Mesendoderm (in vitro differentiated cells): ENCODE measurements at regions not wholly inside any gene's neighbourhood (a gene's known extent, or its start where the extent isn't known, plus 50 kb on each side); places are given as distances from the start of the nearest gene placed in this dataset.

Source experiments
- DNase-seq: peaks from one replicate; pipeline ENCODE4 v3.0.0; 2013
- H2AK5ac ChIP-seq: 2 replicates; pipeline ENCODE4 v1.6.1; 2013; ENCODE audit warnings: low read length, inconsistent platforms
- H2BK120ac ChIP-seq: 2 replicates; pipeline ENCODE4 v1.6.1; 2013; ENCODE audit warnings: low read depth, mild to moderate bottlenecking, low read length, moderate library complexity, mixed read lengths
- H2BK15ac ChIP-seq: replicated peaks from 2 replicates; pipeline ENCODE4 v1.6.1; 2013; ENCODE audit warnings: low read depth, mild to moderate bottlenecking, moderate library complexity
- H2BK5ac ChIP-seq: 2 replicates; pipeline ENCODE4 v1.6.1; 2013; ENCODE audit warnings: low read length, inconsistent platforms
- H3K18ac ChIP-seq: 2 replicates; pipeline ENCODE4 v1.6.1; 2013; ENCODE audit warnings: mild to moderate bottlenecking, low read length, mixed read lengths
- H3K23ac ChIP-seq: one replicate; pipeline ENCODE4 v1.6.1; 2013; ENCODE audit warnings: low read length
- H3K27ac ChIP-seq: 2 replicates; pipeline ENCODE4 v1.5.1; 2013; ENCODE audit warnings: low read depth, mild to moderate bottlenecking, inconsistent platforms, low read length, moderate library complexity
- H3K27me3 ChIP-seq: 2 replicates; pipeline ENCODE4 v1.6.1; 2013; ENCODE audit warnings: low read length, control low read depth, mild to moderate bottlenecking, inconsistent platforms; ENCODE audit not compliant: insufficient read depth, poor library complexity
- H3K36me3 ChIP-seq: 2 replicates; pipeline ENCODE4 v1.6.1; 2013; ENCODE audit warnings: low read length, inconsistent platforms; ENCODE audit not compliant: control insufficient read depth, insufficient read depth
- H3K4ac ChIP-seq: one replicate; pipeline ENCODE4 v1.6.1; 2013; ENCODE audit warnings: low read depth, mild to moderate bottlenecking, low read length, moderate library complexity
- H3K4me1 ChIP-seq: 2 replicates; pipeline ENCODE4 v1.6.1; 2013; ENCODE audit warnings: low read depth, low read length, inconsistent platforms; ENCODE audit not compliant: control insufficient read depth
- H3K4me2 ChIP-seq: 2 replicates; pipeline ENCODE4 v1.6.1; 2013; ENCODE audit warnings: low read length
- H3K4me3 ChIP-seq: 2 replicates; pipeline ENCODE4 v1.5.1; 2013; ENCODE audit warnings: mild to moderate bottlenecking, low read length
- H3K56ac ChIP-seq: one replicate; pipeline ENCODE4 v1.6.1; 2013; ENCODE audit warnings: low read length
- H3K79me1 ChIP-seq: 2 replicates; pipeline ENCODE4 v1.6.1; 2013; ENCODE audit warnings: low read length, inconsistent platforms
- H3K79me2 ChIP-seq: 2 replicates; pipeline ENCODE4 v1.6.1; 2013; ENCODE audit warnings: mild to moderate bottlenecking, low read length; ENCODE audit not compliant: control insufficient read depth, insufficient read depth
- H3K9ac ChIP-seq: 2 replicates; pipeline ENCODE4 v1.6.1; 2013; ENCODE audit warnings: low read length, inconsistent platforms
- H4K5ac ChIP-seq: one replicate; pipeline ENCODE4 v1.6.1; 2013; ENCODE audit warnings: low read length
- H4K8ac ChIP-seq: one replicate; pipeline ENCODE4 v1.6.1; 2013; ENCODE audit warnings: low read depth, mild to moderate bottlenecking, control low read depth, low read length, moderate library complexity
- WGBS: extraction: QIAGEN DNeasy Blood & Tissue Kit; methylation state at CpG from one replicate; pipeline ENCODE4 v1.1.7; 2013; ENCODE audit warnings: low lambda C conversion rate, missing lambda C conversion rate; ENCODE audit not compliant: insufficient coverage; ENCODE audit errors: extremely low coverage; 5-methylcytosine and 5-hydroxymethylcytosine counted together

GRCh38 chr7:17447728-17448478, 149.5 kb downstream of the AHR start:
- Histone ChIP-seq H2BK120ac (no peak overlapping the region), H3K27me3 (no peaks in the 10 kb centered on the region), H2BK15ac (no peak overlapping the region), H4K5ac (no peak overlapping the region), H3K36me3 (no peaks in the 10 kb centered on the region), H3K4me3 (no peak overlapping the region), H2BK5ac (no peak overlapping the region), H3K27ac (no peak overlapping the region), H3K9ac (no peak overlapping the region), H3K4me1 (no peaks in the 10 kb centered on the region), H3K56ac (no peak overlapping the region), H4K8ac (no peak overlapping the region), H3K4ac (no peak overlapping the region), H2AK5ac (no peak overlapping the region), H3K4me2 (no peak overlapping the region), H3K18ac (no peak overlapping the region), H3K23ac (no peak overlapping the region), H3K79me1 (no peaks in the 10 kb centered on the region), H3K79me2 (no peaks in the 10 kb centered on the region)
- no peak for DNase-seq
- no CpG with 5 or more reads among the region's 1 CpG for WGBS

GRCh38 chr7:17448479-17449423, 150.3 kb downstream of the AHR start:
- no peaks in the 10 kb centered on the region for H3K79me2 ChIP-seq
- no peak overlapping the region for H2BK120ac ChIP-seq
- WGBS, result no CpG with 5 or more reads among the region's 2 CpGs
- H3K23ac ChIP-seq, result no peak overlapping the region
- H3K36me3 ChIP-seq, result no peaks in the 10 kb centered on the region
- H3K18ac ChIP-seq, result no peak overlapping the region
- H4K8ac ChIP-seq, result no peak overlapping the region
- no peaks in the 10 kb centered on the region for H3K79me1 ChIP-seq
- no peaks in the 10 kb centered on the region for H3K4me1 ChIP-seq
- H3K9ac ChIP-seq, result no peak overlapping the region
- H2BK15ac ChIP-seq, result no peak overlapping the region
- H3K27ac ChIP-seq, result no peak overlapping the region
- H3K4me3 ChIP-seq, result no peak overlapping the region
- no peak overlapping the region for H3K4ac ChIP-seq
- no peaks in the 10 kb centered on the region for H3K27me3 ChIP-seq
- H3K4me2 ChIP-seq, result no peak overlapping the region
- no peak overlapping the region for H3K56ac ChIP-seq
- no peak overlapping the region for H4K5ac ChIP-seq
- H2AK5ac ChIP-seq, result no peak overlapping the region
- H2BK5ac ChIP-seq, result no peak overlapping the region
- DNase-seq, result no peak

- Histone ChIP-seq H2BK5ac (no peak overlapping the region), H2AK5ac (no peak overlapping the region), H3K36me3 (no peaks in the 10 kb centered on the region), H3K79me2 (no peaks in the 10 kb centered on the region), H3K4me1 (no peaks in the 10 kb centered on the region), H3K79me1 (no peaks in the 10 kb centered on the region), H3K4me3 (no peak overlapping the region), H3K27me3 (no peaks in the 10 kb centered on the region), H3K18ac (no peak overlapping the region), H3K4me2 (no peak overlapping the region), H4K8ac (no peak overlapping the region), H3K23ac (no peak overlapping the region), H3K56ac (no peak overlapping the region), H3K4ac (no peak overlapping the region), H2BK15ac (no peak overlapping the region), H3K27ac (no peak overlapping the region), H2BK120ac (no peak overlapping the region), H3K9ac (no peak overlapping the region), H4K5ac (no peak overlapping the region)
- no CpG with 5 or more reads among the region's 2 CpGs for WGBS
- DNase-seq, result no peak
Measured at GRCh38 chr7:17456541-17456940, 158.1 kb downstream of the AHR start.

GRCh38 chr7:17460001-17460400, 161.5 kb downstream of the AHR start:
- Histone ChIP-seq H3K27me3 (no peaks in the 10 kb centered on the region), H3K9ac (no peak overlapping the region), H2AK5ac (no peak overlapping the region), H3K4ac (no peak overlapping the region), H4K8ac (no peak overlapping the region), H2BK5ac (no peak overlapping the region), H3K4me1 (no peaks in the 10 kb centered on the region), H3K4me3 (no peak overlapping the region), H2BK15ac (no peak overlapping the region), H3K27ac (no peak overlapping the region), H3K36me3 (no peaks in the 10 kb centered on the region), H2BK120ac (no peak overlapping the region), H3K79me1 (no peaks in the 10 kb centered on the region), H3K56ac (no peak overlapping the region), H3K4me2 (no peak overlapping the region), H4K5ac (no peak overlapping the region), H3K23ac (no peak overlapping the region), H3K18ac (no peak overlapping the region), H3K79me2 (no peaks in the 10 kb centered on the region)
- no peak for DNase-seq

DNA sequence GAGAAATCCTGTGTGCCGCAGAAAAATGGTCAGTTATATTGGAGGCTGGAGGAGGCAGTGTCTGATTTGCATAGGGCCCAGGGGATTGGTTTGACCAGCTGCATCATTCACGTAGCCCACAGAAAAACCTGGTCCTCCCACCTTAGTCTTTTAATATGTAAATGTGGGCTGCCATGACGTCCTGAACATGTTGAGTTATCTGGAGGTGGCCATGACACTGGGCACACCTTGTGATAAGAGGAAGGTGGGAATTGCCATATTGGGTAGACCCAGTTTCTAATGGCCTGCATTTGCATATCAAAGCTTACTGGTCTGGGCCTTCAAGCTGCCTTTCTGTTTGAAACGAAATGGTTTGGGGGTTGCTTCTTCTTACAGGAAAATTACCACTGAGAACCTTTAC, 162.2 kb downstream of the AHR start:
- no peaks in the 10 kb centered on the region for H3K79me2 ChIP-seq
- H4K5ac ChIP-seq, result no peak overlapping the region
- no peaks in the 10 kb centered on the region for H3K4me1 ChIP-seq
- no peak overlapping the region for H3K4me2 ChIP-seq
- H3K23ac ChIP-seq, result no peak overlapping the region
- H2BK15ac ChIP-seq, result no peak overlapping the region
- WGBS, result no CpG with 5 or more reads among the region's 4 CpGs
- H2AK5ac ChIP-seq, result no peak overlapping the region
- H3K79me1 ChIP-seq, result no peaks in the 10 kb centered on the region
- no peak overlapping the region for H3K9ac ChIP-seq
- H3K4me3 ChIP-seq, result no peak overlapping the region
- H3K18ac ChIP-seq, result no peak overlapping the region
- H3K56ac ChIP-seq, result no peak overlapping the region
- H3K27me3 ChIP-seq, result no peaks in the 10 kb centered on the region
- H3K27ac ChIP-seq, result no peak overlapping the region
- DNase-seq, result no peak
- no peaks in the 10 kb centered on the region for H3K36me3 ChIP-seq
- no peak overlapping the region for H2BK5ac ChIP-seq
- no peak overlapping the region for H2BK120ac ChIP-seq
- H3K4ac ChIP-seq, result no peak overlapping the region
- H4K8ac ChIP-seq, result no peak overlapping the region
